SU-DHL-6 (cell line): ENCODE measurements at regions not wholly inside any gene's neighbourhood (a gene's known extent, or its start where the extent isn't known, plus 50 kb on each side); places are given as distances from the start of the nearest gene placed in this dataset.

Source experiments
- H2AFZ ChIP-seq: fragments of 200-600 bp; sonication (generic); 2 replicates; pipeline ENCODE4 v1.6.1; 2014; ENCODE audit warnings: low read depth, mild to moderate bottlenecking, moderate library complexity, mixed read lengths, antibody characterized with exemption, low read length; ENCODE audit not compliant: severe bottlenecking
- H3F3A ChIP-seq: fragments of 200-600 bp; shearing (Covaris generic); 2 replicates; pipeline ENCODE4 v1.6.0; 2016; ENCODE audit warnings: antibody characterized with exemption, mild to moderate bottlenecking; ENCODE audit not compliant: insufficient read depth
- H3K27ac ChIP-seq: fragments of 200-600 bp; sonication (generic); 2 replicates; pipeline ENCODE4 v1.5.1; 2016; ENCODE audit warnings: low read depth, mild to moderate bottlenecking, low read length, moderate library complexity, mixed read lengths
- H3K27me3 ChIP-seq: fragments of 200-600 bp; sonication (generic), shearing (Covaris generic); 2 replicates; pipeline ENCODE4 v1.6.0; 2014; ENCODE audit warnings: mild to moderate bottlenecking, low read length
- H3K36me3 ChIP-seq: fragments of 200-600 bp; sonication (generic); 2 replicates; pipeline ENCODE4 v1.6.1; 2014; ENCODE audit warnings: mild to moderate bottlenecking, low read length, mixed read lengths
- H3K4me2 ChIP-seq: fragments of 300-600, 200-600 bp; shearing (Covaris generic), sonication (generic); 2 replicates; pipeline ENCODE4 v1.6.0; 2014; ENCODE audit warnings: low read length, low read depth, mild to moderate bottlenecking; ENCODE audit not compliant: poor library complexity, severe bottlenecking
- H3K4me3 ChIP-seq: fragments of 200-600 bp; sonication (generic); 2 replicates; pipeline ENCODE4 v1.5.1; 2014; ENCODE audit warnings: antibody characterized with exemption, low read length, mild to moderate bottlenecking, mixed read lengths; ENCODE audit not compliant: insufficient read depth, poor library complexity, severe bottlenecking
- H3K79me2 ChIP-seq: fragments of 200-600 bp; sonication (generic); 2 replicates; pipeline ENCODE4 v1.6.1; 2014; ENCODE audit warnings: mild to moderate bottlenecking, low read length, moderate library complexity; ENCODE audit not compliant: insufficient read depth
- H3K9ac ChIP-seq: fragments of 200-600 bp; sonication (generic); 2 replicates; pipeline ENCODE4 v1.7.0; 2014; ENCODE audit warnings: mild to moderate bottlenecking, low read length
- H3K9me2 ChIP-seq: fragments of 200-600 bp; sonication (generic); replicated peaks from 2 replicates; pipeline ENCODE4 v1.6.1; 2014; ENCODE audit warnings: low read length; ENCODE audit not compliant: insufficient read depth
- H3K9me3 ChIP-seq: fragments of 200-600 bp; sonication (generic); 2 replicates; pipeline ENCODE4 v1.6.1; 2014; ENCODE audit warnings: low read length, mixed read lengths; ENCODE audit not compliant: insufficient read depth
- H4K20me1 ChIP-seq: fragments of 200-600 bp; sonication (generic); 2 replicates; pipeline ENCODE4 v1.6.1; 2014; ENCODE audit warnings: low read depth, mild to moderate bottlenecking, antibody characterized with exemption, low read length, moderate library complexity, mixed read lengths
- CTCF ChIP-seq: fragments of 200-600 bp; sonication (generic); IDR thresholded peaks from one replicate; pipeline ENCODE4 v1.5.1; 2017; ENCODE audit warnings: antibody characterized with exemption, mild to moderate bottlenecking, low read length, moderate library complexity; ENCODE audit not compliant: insufficient read depth, poor library complexity, severe bottlenecking
- EZH2phosphoT487 ChIP-seq: fragments of 200-600 bp; sonication (generic), shearing (Covaris generic); conservative IDR thresholded peaks from 2 replicates; pipeline ENCODE4 v1.6.1; 2018; ENCODE audit warnings: mild to moderate bottlenecking, antibody characterized with exemption, low read length, moderate library complexity, mixed read lengths

- no peaks in the 10 kb centered on the region for H3K36me3 ChIP-seq
- no peaks in the 10 kb centered on the region for H4K20me1 ChIP-seq
- H3K79me2 ChIP-seq = no peaks in the 10 kb centered on the region
- H3K27me3 ChIP-seq = no peaks in the 10 kb centered on the region
- H3K9me3 ChIP-seq = no peaks in the 10 kb centered on the region
- no peaks in the 10 kb centered on the region for H3F3A ChIP-seq
- no peaks in the 10 kb centered on the region for H3K9me2 ChIP-seq
- H3K4me3 ChIP-seq = no peak overlapping the region
- no peak overlapping the region for H3K9ac ChIP-seq
- H3K4me2 ChIP-seq = no peak overlapping the region
- H2AFZ ChIP-seq = no peak overlapping the region
- TF ChIP-seq CTCF (no peak), EZH2phosphoT487 (no peak)
- no peak overlapping the region for H3K27ac ChIP-seq
Observed at GRCh38 chr15:66896611-66897010, 168.8 kb upstream of the SMAD3 start.

- Histone ChIP-seq H3K9me2 (no peaks in the 10 kb centered on the region), H2AFZ (no peak overlapping the region), H3K27me3 (no peaks in the 10 kb centered on the region), H3K36me3 (no peaks in the 10 kb centered on the region), H4K20me1 (no peaks in the 10 kb centered on the region), H3K79me2 (no peaks in the 10 kb centered on the region), H3F3A (no peaks in the 10 kb centered on the region), H3K9ac (no peak overlapping the region), H3K4me2 (no peak overlapping the region), H3K4me3 (no peak overlapping the region), H3K9me3 (no peaks in the 10 kb centered on the region), H3K27ac (no peak overlapping the region)
- TF ChIP-seq EZH2phosphoT487 (no peak), CTCF (no peak)
Observed at GRCh38 chr15:66897416-66897815, 168.0 kb upstream of the SMAD3 start.

- Histone ChIP-seq H3K79me2 (no peaks in the 10 kb centered on the region), H3K27ac (no peak overlapping the region), H4K20me1 (no peaks in the 10 kb centered on the region), H3F3A (no peaks in the 10 kb centered on the region), H3K4me2 (no peak overlapping the region), H2AFZ (no peak overlapping the region), H3K9ac (no peak overlapping the region), H3K4me3 (no peak overlapping the region), H3K9me2 (no peaks in the 10 kb centered on the region), H3K36me3 (no peaks in the 10 kb centered on the region), H3K9me3 (no peaks in the 10 kb centered on the region), H3K27me3 (no peaks in the 10 kb centered on the region)
- TF ChIP-seq EZH2phosphoT487 (no peak), CTCF (no peak)
Observed at GRCh38 chr15:66897971-66898370, 167.4 kb upstream of the SMAD3 start.
